ENCODE measurements at regions not wholly inside any gene's neighbourhood (a gene's known extent, or its start where the extent isn't known, plus 50 kb on each side); places are given as distances from the start of the nearest gene placed in this dataset.
A peak's percentile ranks its signal among the peaks of the same experiment; 100 is the strongest.

DNA sequence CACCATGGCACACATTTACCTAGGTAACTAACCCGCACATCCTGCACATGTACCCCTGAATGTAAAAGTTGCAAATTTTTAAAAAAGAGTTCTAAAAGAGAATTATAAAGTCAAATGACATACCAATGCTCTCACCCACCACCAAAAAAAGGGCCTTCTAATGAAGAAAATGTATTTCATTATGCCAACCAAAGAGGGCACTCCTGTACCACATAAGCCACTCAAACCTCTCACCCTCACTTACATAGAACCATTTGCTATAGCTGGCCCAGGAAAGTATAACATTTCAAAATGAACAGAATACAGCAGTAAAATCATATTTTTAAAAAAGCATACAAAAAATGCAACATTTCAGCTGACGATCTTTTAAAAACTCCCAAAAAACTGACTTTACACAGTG, 241.5 kb upstream of the PKDCC start:
- DNase-seq (ENCODE audit: low spot score): no peak
- TF ChIP-seq HNF4G (IDR thresholded peaks at IDR 0.05) (no peak), CTCF (IDR thresholded peaks at IDR 0.05; ENCODE audit: low read depth, low read length, missing input control) (peak; percentile 41), FOXA2 (IDR thresholded peaks at IDR 0.05) (no peak), RAD21 (IDR thresholded peaks at IDR 0.05) (peak; percentile 68 to 83)
- WGBS: 89% methylated on average over 2 of the region's 2 CpGs

GRCh38 chr2:41821167-41821566, 226.7 kb upstream of the PKDCC start:
- H3K36me3 ChIP-seq (ENCODE audit: control insufficient read depth in 4 of 4, insufficient read depth in 3 of 4, low read depth in 1 of 4, low read length in 3 of 4): no peaks in the 10 kb centered on the region
- no peak overlapping the region for H3K4me3 ChIP-seq (ENCODE audit: low read depth in 1 of 3, low read length in 3 of 3)
- no peaks in the 10 kb centered on the region for H3K4me1 ChIP-seq (ENCODE audit: control insufficient read depth in 4 of 4, insufficient read depth in 4 of 4, low read length in 3 of 4)
- H3K27ac ChIP-seq (ENCODE audit: low read depth in 1 of 2, low read length in 2 of 2): no peak overlapping the region
- no peak for DNase-seq (ENCODE audit: low spot score)
- peaks cover 0 to 6% (median 0%) of the 10 kb centered on the region in 4 donors for H3K9me3 ChIP-seq (ENCODE audit: control insufficient read depth in 4 of 4, low read length in 3 of 4)
- H3K27me3 ChIP-seq (ENCODE audit: control insufficient read depth in 4 of 4, insufficient read depth in 4 of 4, low read length in 3 of 4): no peaks in the 10 kb centered on the region
- no peak for TF ChIP-seq ZBTB33 (IDR thresholded peaks at IDR 0.05)
- TF ChIP-seq RXRA (IDR thresholded peaks at IDR 0.05): no peak
- TF ChIP-seq CTCF (IDR thresholded peaks at IDR 0.05; ENCODE audit: low read depth, low read length, missing input control): no peak
- no peak for TF ChIP-seq FOXA1 (IDR thresholded peaks at IDR 0.05)
- no peak for TF ChIP-seq FOXA2 (IDR thresholded peaks at IDR 0.05)
- TF ChIP-seq NR2F2 (IDR thresholded peaks at IDR 0.05): no peak
- 44% methylated on average over 2 of the region's 2 CpGs for whole genome bisulfite sequencing
- no peak overlapping the region for H3K9ac ChIP-seq (ENCODE audit: low read depth in 1 of 2, low read length in 2 of 2)

More for the DNA sequence above, 241.5 kb upstream of the PKDCC start:
- Histone ChIP-seq H3K36me3 (ENCODE audit: control insufficient read depth in 4 of 4, insufficient read depth in 3 of 4, low read depth in 1 of 4, low read length in 3 of 4) (no peaks in the 10 kb centered on the region), H3K27me3 (ENCODE audit: control insufficient read depth in 4 of 4, insufficient read depth in 4 of 4, low read length in 3 of 4) (no peaks in the 10 kb centered on the region), H3K4me3 (ENCODE audit: low read depth in 1 of 3, low read length in 3 of 3) (no peak overlapping the region), H3K4me1 (ENCODE audit: control insufficient read depth in 4 of 4, insufficient read depth in 4 of 4, low read length in 3 of 4) (no peaks in the 10 kb centered on the region), H3K9ac (ENCODE audit: low read depth in 1 of 2, low read length in 2 of 2) (no peak overlapping the region), H3K9me3 (ENCODE audit: control insufficient read depth in 4 of 4, low read length in 3 of 4) (no peaks in the 10 kb centered on the region), H3K27ac (ENCODE audit: low read depth in 1 of 2, low read length in 2 of 2) (no peak overlapping the region)

DNA sequence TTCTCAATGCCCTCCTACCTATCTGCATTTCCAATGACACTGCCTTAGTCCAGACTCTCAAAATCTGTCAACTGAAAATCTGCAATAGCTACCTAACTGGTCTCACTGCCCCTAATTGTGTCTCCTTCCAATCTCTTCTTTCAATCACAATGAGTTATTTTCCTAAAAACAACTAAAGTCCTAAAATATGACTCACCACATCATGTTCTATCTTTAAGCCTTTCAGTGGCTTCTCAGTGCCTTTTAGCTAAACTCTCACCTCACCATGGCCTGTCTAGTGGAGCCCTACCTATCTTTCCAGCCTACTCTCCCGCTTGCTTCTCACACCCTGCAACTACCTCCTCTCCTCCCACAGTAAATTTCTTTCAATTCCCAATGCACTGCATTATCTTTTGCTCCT, 220.9 kb upstream of the PKDCC start:
- no peak overlapping the region for H3K27ac ChIP-seq (ENCODE audit: low read depth in 1 of 2, low read length in 2 of 2)
- DNase-seq (ENCODE audit: low spot score): no peak
- 93% methylated on average over 1 of the region's 1 CpG for WGBS
- no peaks in the 10 kb centered on the region for H3K9me3 ChIP-seq (ENCODE audit: control insufficient read depth in 4 of 4, low read length in 3 of 4)
- no peak overlapping the region for H3K9ac ChIP-seq (ENCODE audit: low read depth in 1 of 2, low read length in 2 of 2)
- no peaks in the 10 kb centered on the region for H3K27me3 ChIP-seq (ENCODE audit: control insufficient read depth in 4 of 4, insufficient read depth in 4 of 4, low read length in 3 of 4)
- no peak overlapping the region for H3K4me3 ChIP-seq (ENCODE audit: low read depth in 1 of 3, low read length in 3 of 3)
- TF ChIP-seq YY1 (IDR thresholded peaks at IDR 0.05) (no peak), ATF3 (IDR thresholded peaks at IDR 0.05) (no peak), RXRA (IDR thresholded peaks at IDR 0.05) (no peak), EGR1 (IDR thresholded peaks at IDR 0.05; ENCODE audit: low read depth in 2 of 2) (no peak), HNF4G (IDR thresholded peaks at IDR 0.05) (no peak)
- H3K4me1 ChIP-seq (ENCODE audit: control insufficient read depth in 4 of 4, insufficient read depth in 4 of 4, low read length in 3 of 4): peaks cover 0 to 3% (median 3%) of the 10 kb centered on the region in 4 donors
- H3K36me3 ChIP-seq (ENCODE audit: control insufficient read depth in 4 of 4, insufficient read depth in 3 of 4, low read depth in 1 of 4, low read length in 3 of 4): no peaks in the 10 kb centered on the region
